ENCODE measurements at regions not wholly inside any gene's neighbourhood (a gene's known extent, or its start where the extent isn't known, plus 50 kb on each side); places are given as distances from the start of the nearest gene placed in this dataset.

- H3K27ac Mint-ChIP-seq = no peak overlapping the region
- Histone ChIP-seq H3K4me1 (peaks cover 13% of the 10 kb centered on the region), H3K27ac (no peak overlapping the region), H3K9me3 (ENCODE audit: low read depth) (peaks cover 7% of the 10 kb centered on the region), H3K36me3 (no peaks in the 10 kb centered on the region), H3K4me3 (no peak overlapping the region), H3F3A (ENCODE audit: low read depth) (peaks cover 3% of the 10 kb centered on the region), H2AFZ (replicated peaks) (no peak overlapping the region), H3K9ac (no peak overlapping the region), H3K4me2 (no peak overlapping the region), H4K20me1 (ENCODE audit: low read depth) (no peaks in the 10 kb centered on the region), H3K27me3 (no peaks in the 10 kb centered on the region), H3K79me2 (ENCODE audit: low read depth) (no peaks in the 10 kb centered on the region)
- peaks cover 17% of the 10 kb centered on the region for H3K9me3 Mint-ChIP-seq
- no peaks in the 10 kb centered on the region for H3K27me3 Mint-ChIP-seq (ENCODE audit: insufficient read depth, low read depth)
- no peak overlapping the region for H3K4me3 Mint-ChIP-seq
- peaks cover 4% of the 10 kb centered on the region for H3K36me3 Mint-ChIP-seq
- TF ChIP-seq EZH2 (IDR thresholded peaks at IDR 0.05) (no peak), EZH2phosphoT487 (IDR thresholded peaks at IDR 0.05) (no peak), CTCF (IDR thresholded peaks at IDR 0.05) (no peak)
- DNase-seq (ENCODE audit: low spot score) = no peak
- peaks cover 9% of the 10 kb centered on the region for H3K4me1 Mint-ChIP-seq
Measured at GRCh38 chr9:4923141-4923540, 61.9 kb upstream of the JAK2 start.

GRCh38 chr9:4923580-4924544 is 61.2 kb upstream of the JAK2 start:
- H3K27ac ChIP-seq = no peak overlapping the region

GRCh38 chr9:4926239-4926638 is 58.8 kb upstream of the JAK2 start:
- Histone ChIP-seq H3K27me3 (no peaks in the 10 kb centered on the region), H3F3A (ENCODE audit: low read depth) (peaks cover 3% of the 10 kb centered on the region), H3K9me3 (ENCODE audit: low read depth) (no peaks in the 10 kb centered on the region), H3K9ac (no peak overlapping the region), H3K4me2 (no peak overlapping the region), H3K4me3 (no peak overlapping the region), H3K79me2 (ENCODE audit: low read depth) (no peaks in the 10 kb centered on the region), H3K36me3 (no peaks in the 10 kb centered on the region), H4K20me1 (ENCODE audit: low read depth) (no peaks in the 10 kb centered on the region), H3K4me1 (peaks cover 13% of the 10 kb centered on the region), H3K27ac (no peak overlapping the region), H2AFZ (replicated peaks) (no peak overlapping the region)
- H3K27ac Mint-ChIP-seq = no peak overlapping the region
- H3K36me3 Mint-ChIP-seq = peaks cover 3% of the 10 kb centered on the region
- TF ChIP-seq EZH2phosphoT487 (IDR thresholded peaks at IDR 0.05) = no peak
- TF ChIP-seq CTCF (IDR thresholded peaks at IDR 0.05) = no peak
- TF ChIP-seq EZH2 (IDR thresholded peaks at IDR 0.05) = no peak
- H3K27me3 Mint-ChIP-seq (ENCODE audit: insufficient read depth, low read depth) = no peaks in the 10 kb centered on the region
- no peak for DNase-seq (ENCODE audit: low spot score)
- peaks cover 4% of the 10 kb centered on the region for H3K9me3 Mint-ChIP-seq
- peaks cover 9% of the 10 kb centered on the region for H3K4me1 Mint-ChIP-seq
- H3K4me3 Mint-ChIP-seq = no peak overlapping the region

More at GRCh38 chr9:4923580-4924544, 61.2 kb upstream of the JAK2 start:
- Mint-ChIP-seq H3K9me3 (peaks cover 17% of the 10 kb centered on the region), H3K27ac (peak overlapping the region; percentile 42), H3K4me1 (peaks cover 9% of the 10 kb centered on the region), H3K4me3 (no peak overlapping the region), H3K36me3 (peaks cover 4% of the 10 kb centered on the region), H3K27me3 (ENCODE audit: insufficient read depth, low read depth) (no peaks in the 10 kb centered on the region)
- Histone ChIP-seq H3F3A (ENCODE audit: low read depth) (peaks cover 3% of the 10 kb centered on the region), H3K4me1 (peaks cover 13% of the 10 kb centered on the region), H3K4me3 (no peak overlapping the region), H3K9ac (no peak overlapping the region), H4K20me1 (ENCODE audit: low read depth) (no peaks in the 10 kb centered on the region), H3K36me3 (no peaks in the 10 kb centered on the region), H2AFZ (replicated peaks) (no peak overlapping the region), H3K9me3 (ENCODE audit: low read depth) (peaks cover 7% of the 10 kb centered on the region), H3K79me2 (ENCODE audit: low read depth) (no peaks in the 10 kb centered on the region), H3K27me3 (no peaks in the 10 kb centered on the region), H3K4me2 (no peak overlapping the region)
- no peak for DNase-seq (ENCODE audit: low spot score)
- no peak for TF ChIP-seq EZH2phosphoT487 (IDR thresholded peaks at IDR 0.05)
- TF ChIP-seq CTCF (IDR thresholded peaks at IDR 0.05) = no peak
- no peak for TF ChIP-seq EZH2 (IDR thresholded peaks at IDR 0.05)

All from neural progenitor cell (in vitro differentiated cells).